Cardiac muscle cell (in vitro differentiated cells and primary cell): ENCODE measurements at regions not wholly inside any gene's neighbourhood (a gene's known extent, or its start where the extent isn't known, plus 50 kb on each side); places are given as distances from the start of the nearest gene placed in this dataset.

Experiments used
- DNase-seq, 2 donors: peaks; one replicate each; pipeline versions ENCODE4 v3.0.0 to v3.0.0-alpha.2; 2010 to 2017; ENCODE audit warnings: low read depth in 1 of 2, low spot score in 1 of 2
- H3K27ac ChIP-seq: fragments of 200-600 bp; sonication (generic); 2 replicates; pipeline ENCODE4 v1.5.1; 2016
- H3K27me3 ChIP-seq: fragments of 200-600 bp; sonication (generic); 2 replicates; pipeline ENCODE4 v1.6.0; 2016; ENCODE audit warnings: control low read depth
- H3K36me3 ChIP-seq: fragments of 200-600 bp; sonication (generic); 2 replicates; pipeline ENCODE4 v1.5.1; 2016; ENCODE audit warnings: control low read depth
- H3K4me1 ChIP-seq: fragments of 200-600 bp; sonication (generic); 2 replicates; pipeline ENCODE4 v1.8.1; 2017; ENCODE audit warnings: low read depth, mild to moderate bottlenecking, mixed run types
- H3K4me3 ChIP-seq: fragments of 200-600 bp; sonication (generic); 2 replicates; pipeline ENCODE4 v1.5.1; 2016; ENCODE audit warnings: mild to moderate bottlenecking
- H3K9me3 ChIP-seq: fragments of 200-600 bp; sonication (generic); 2 replicates; pipeline ENCODE4 v1.5.1; 2017; ENCODE audit warnings: low read depth, mild to moderate bottlenecking, control low read depth
- CTCF ChIP-seq: IDR thresholded peaks from 2 replicates; pipeline ENCODE4 v1.5.1; 2012; ENCODE audit warnings: low read depth, mild to moderate bottlenecking, low read length

DNA sequence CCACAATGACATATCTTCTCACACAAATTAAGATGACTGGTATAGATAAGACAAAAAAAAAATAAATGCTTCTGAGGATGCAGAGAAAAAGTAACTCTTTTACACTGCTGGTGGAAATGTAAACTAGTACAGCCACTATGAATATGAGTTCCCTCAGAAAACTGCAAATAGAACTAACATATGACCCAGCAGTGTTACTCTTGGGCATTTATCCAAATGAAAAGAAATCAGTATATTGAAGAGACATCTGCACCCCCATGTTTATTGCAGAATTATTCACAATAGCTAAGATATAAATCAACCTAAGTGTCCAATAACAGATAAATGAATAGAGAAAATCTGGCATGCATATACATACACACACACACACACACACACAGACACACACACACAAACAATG, 83.0 kb upstream of the FAM174A start:
- Histone ChIP-seq H3K4me1 (no peaks in the 10 kb centered on the region), H3K27ac (no peak overlapping the region), H3K27me3 (no peaks in the 10 kb centered on the region), H3K36me3 (no peaks in the 10 kb centered on the region), H3K9me3 (no peaks in the 10 kb centered on the region), H3K4me3 (no peak overlapping the region)
- DNase-seq: no peak
- no peak for TF ChIP-seq CTCF

- Histone ChIP-seq H3K27ac (no peak overlapping the region), H3K27me3 (no peaks in the 10 kb centered on the region), H3K4me1 (no peaks in the 10 kb centered on the region), H3K9me3 (no peaks in the 10 kb centered on the region), H3K4me3 (no peak overlapping the region), H3K36me3 (no peaks in the 10 kb centered on the region)
- no peak for DNase-seq
- no peak for TF ChIP-seq CTCF
These were observed 87.1 kb upstream of the FAM174A start for GRCh38 chr5:100448111-100448528.

- no peak for TF ChIP-seq CTCF
These were observed 88.2 kb upstream of the FAM174A start for GRCh38 chr5:100446879-100447430.

DNA sequence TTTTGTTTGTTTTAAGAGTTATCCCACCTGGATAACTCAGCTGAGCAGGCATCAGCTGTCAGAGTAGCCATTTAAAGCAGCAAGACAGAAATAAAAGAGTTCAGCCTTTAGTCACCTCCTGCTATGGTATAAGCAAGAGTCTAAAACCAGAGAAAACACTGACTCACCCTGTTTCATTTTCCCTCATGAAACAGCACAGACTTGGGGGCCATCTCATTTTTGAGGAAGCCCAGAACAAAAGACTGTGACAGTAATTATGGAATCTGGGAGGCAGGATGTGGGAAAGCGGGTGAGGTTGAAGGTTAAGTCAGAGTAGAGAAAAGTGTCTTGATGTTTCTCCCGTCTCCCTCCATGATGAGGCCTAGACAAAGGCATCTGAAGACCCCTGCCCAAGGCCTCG, 90.2 kb upstream of the FAM174A start:
- no peak for DNase-seq
- H3K27me3 ChIP-seq: no peaks in the 10 kb centered on the region
- no peak overlapping the region for H3K4me3 ChIP-seq
- H3K36me3 ChIP-seq: no peaks in the 10 kb centered on the region
- no peaks in the 10 kb centered on the region for H3K4me1 ChIP-seq
- TF ChIP-seq CTCF: no peak
- no peaks in the 10 kb centered on the region for H3K9me3 ChIP-seq
- H3K27ac ChIP-seq: no peak overlapping the region

More at GRCh38 chr5:100446879-100447430, 88.2 kb upstream of the FAM174A start:
- H3K4me3 ChIP-seq: no peak overlapping the region
- no peak for DNase-seq
- no peaks in the 10 kb centered on the region for H3K36me3 ChIP-seq
- no peaks in the 10 kb centered on the region for H3K27me3 ChIP-seq
- H3K4me1 ChIP-seq: no peaks in the 10 kb centered on the region
- no peak overlapping the region for H3K27ac ChIP-seq
- H3K9me3 ChIP-seq: no peaks in the 10 kb centered on the region

GRCh38 chr5:100434815-100435214, 100.4 kb upstream of the FAM174A start:
- DNase-seq: no peak
- H3K9me3 ChIP-seq: no peaks in the 10 kb centered on the region
- H3K4me3 ChIP-seq: no peak overlapping the region
- H3K27me3 ChIP-seq: no peaks in the 10 kb centered on the region
- no peak for TF ChIP-seq CTCF
- no peaks in the 10 kb centered on the region for H3K4me1 ChIP-seq
- H3K27ac ChIP-seq: no peak overlapping the region
- H3K36me3 ChIP-seq: no peaks in the 10 kb centered on the region

GRCh38 chr5:100432741-100433140, 102.4 kb upstream of the FAM174A start:
- Histone ChIP-seq H3K4me1 (no peaks in the 10 kb centered on the region), H3K9me3 (no peaks in the 10 kb centered on the region), H3K4me3 (no peak overlapping the region), H3K27ac (no peak overlapping the region), H3K36me3 (no peaks in the 10 kb centered on the region), H3K27me3 (no peaks in the 10 kb centered on the region)
- TF ChIP-seq CTCF: no peak
- no peak for DNase-seq
